Lower leg skin (tissue), 4 donors: ENCODE measurements at regions not wholly inside any gene's neighbourhood (a gene's known extent, or its start where the extent isn't known, plus 50 kb on each side); places are given as distances from the start of the nearest gene placed in this dataset.

ENCODE experiments used
- DNase-seq, 2 donors: peaks; one replicate each; pipeline ENCODE4 v3.0.0-alpha.2; 2019; ENCODE audit warnings: low spot score in 2 of 2
- H3K4me3 ChIP-seq: fragments of 200-600 bp; sonication (generic); 2 replicates; pipeline ENCODE4 v1.5.1; 2017; ENCODE audit warnings: mild to moderate bottlenecking, low read depth; ENCODE audit not compliant: poor library complexity, severe bottlenecking
- POLR2A ChIP-seq, 2 donors: fragments of 450-650 bp; IDR thresholded peaks; one replicate each; pipeline ENCODE4 v1.6.1; 2016 to 2017; ENCODE audit warnings: antibody characterized with exemption in 2 of 2, mild to moderate bottlenecking in 1 of 2, moderate library complexity in 1 of 2
- WGBS, 2 donors: methylation state at CpG; one replicate each; pipeline ENCODE4 v1.1.5; 2018; 5-methylcytosine and 5-hydroxymethylcytosine counted together
- intact Hi-C: fragments of 100-400 bp; cut with DNase I; formaldehyde crosslinking; loops from one replicate; pipeline ENCODE4 v1.15.0; 2023; ENCODE audit warnings: low total_unique reads
- TF ChIP-seq, protein P1 (sequence below), 3 donors: fragments of 450-650 bp; IDR thresholded peaks; one replicate each; pipeline ENCODE4 v1.5.1; 2016; ENCODE audit warnings: antibody characterized with exemption in 3 of 3, mild to moderate bottlenecking in 3 of 3, moderate library complexity in 2 of 3

DNA sequence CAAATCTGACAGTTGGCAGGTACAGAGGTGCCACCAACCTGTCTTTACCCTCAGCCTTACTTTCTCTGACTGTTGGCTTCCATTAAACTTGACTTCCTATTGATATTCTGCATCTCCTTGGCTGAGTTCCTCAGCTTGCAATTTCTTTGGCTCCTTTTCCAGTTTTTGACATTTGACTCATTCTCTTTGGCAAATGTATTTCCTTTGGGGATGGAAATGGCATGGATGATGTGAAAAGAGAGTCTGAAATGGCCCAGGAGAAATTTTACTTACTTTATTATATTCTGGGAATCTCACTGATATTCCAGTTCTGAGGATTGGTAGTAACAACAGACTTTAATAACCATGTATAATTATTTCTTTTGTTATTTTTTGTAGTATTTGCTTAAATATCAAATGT, 255.2 kb downstream of the CD109 start:
- intact Hi-C loops, result no loop called here
- no peak for TF ChIP-seq POLR2A (IDR thresholded peaks at IDR 0.05)
- TF ChIP-seq, protein P1, sequence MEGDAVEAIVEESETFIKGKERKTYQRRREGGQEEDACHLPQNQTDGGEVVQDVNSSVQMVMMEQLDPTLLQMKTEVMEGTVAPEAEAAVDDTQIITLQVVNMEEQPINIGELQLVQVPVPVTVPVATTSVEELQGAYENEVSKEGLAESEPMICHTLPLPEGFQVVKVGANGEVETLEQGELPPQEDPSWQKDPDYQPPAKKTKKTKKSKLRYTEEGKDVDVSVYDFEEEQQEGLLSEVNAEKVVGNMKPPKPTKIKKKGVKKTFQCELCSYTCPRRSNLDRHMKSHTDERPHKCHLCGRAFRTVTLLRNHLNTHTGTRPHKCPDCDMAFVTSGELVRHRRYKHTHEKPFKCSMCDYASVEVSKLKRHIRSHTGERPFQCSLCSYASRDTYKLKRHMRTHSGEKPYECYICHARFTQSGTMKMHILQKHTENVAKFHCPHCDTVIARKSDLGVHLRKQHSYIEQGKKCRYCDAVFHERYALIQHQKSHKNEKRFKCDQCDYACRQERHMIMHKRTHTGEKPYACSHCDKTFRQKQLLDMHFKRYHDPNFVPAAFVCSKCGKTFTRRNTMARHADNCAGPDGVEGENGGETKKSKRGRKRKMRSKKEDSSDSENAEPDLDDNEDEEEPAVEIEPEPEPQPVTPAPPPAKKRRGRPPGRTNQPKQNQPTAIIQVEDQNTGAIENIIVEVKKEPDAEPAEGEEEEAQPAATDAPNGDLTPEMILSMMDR (IDR thresholded peaks at IDR 0.05), result no peak
- H3K4me3 ChIP-seq, result no peak overlapping the region
- DNase-seq, result no peak

DNA sequence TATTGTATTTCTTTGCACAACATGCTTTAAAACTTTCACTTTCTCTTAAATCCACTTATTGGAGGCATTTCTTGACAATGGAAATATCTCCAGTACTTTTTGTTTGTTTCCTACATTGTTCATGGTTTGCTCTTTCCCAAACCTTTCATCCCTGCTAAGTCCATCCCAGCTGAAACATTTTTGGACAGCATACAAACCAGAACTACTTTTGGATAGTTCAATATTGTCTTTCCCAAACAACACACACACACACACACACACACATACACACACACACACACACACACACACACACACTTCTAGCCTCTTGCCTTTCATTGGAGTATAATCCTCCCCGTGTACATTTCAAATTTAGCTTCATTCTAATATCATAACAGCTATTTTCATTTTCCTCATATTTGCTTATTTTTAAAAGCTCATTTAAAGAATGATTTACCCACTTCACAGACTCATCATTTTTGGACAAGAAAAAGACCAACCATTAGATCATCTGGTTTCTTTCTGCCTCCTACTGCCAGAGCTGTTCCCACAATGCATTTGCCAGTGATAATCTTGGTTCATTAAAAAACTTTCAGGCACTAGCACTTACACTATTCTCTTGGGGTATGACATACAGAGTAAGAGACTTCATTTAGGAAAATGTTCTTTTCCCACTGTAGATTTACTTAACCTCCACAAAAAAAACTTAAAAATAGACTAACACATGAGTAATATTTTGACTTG, 248.1 kb downstream of the CD109 start:
- 61 to 65% methylated on average over 1 of the region's 1 CpG for WGBS, 2 donors
- intact Hi-C loops, result no loop called here
- no peak overlapping the region for H3K4me3 ChIP-seq
- TF ChIP-seq, protein P1 (IDR thresholded peaks at IDR 0.05), result no peak
- DNase-seq, result no peak

DNA sequence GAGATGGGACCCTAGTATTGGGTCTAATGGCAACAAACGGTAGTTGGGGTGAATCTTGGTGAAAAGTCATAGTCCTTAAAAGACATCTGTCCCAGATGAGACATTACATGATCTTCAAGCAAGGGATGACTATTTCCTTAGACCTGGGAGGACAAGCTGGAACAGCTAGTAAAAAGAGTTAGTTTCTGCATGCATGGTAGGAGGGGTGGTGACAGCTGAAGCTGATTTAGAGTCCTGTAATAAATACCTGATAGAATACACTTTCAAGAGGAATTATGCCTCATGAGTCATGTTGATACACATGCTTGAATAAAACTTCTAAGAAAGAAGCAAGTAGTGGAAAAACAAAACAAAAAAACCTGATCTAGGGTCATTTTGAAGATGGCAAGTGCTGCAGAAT, 247.4 kb downstream of the CD109 start:
- TF ChIP-seq, protein P1 (IDR thresholded peaks at IDR 0.05), result no peak
- TF ChIP-seq POLR2A (IDR thresholded peaks at IDR 0.05), result no peak
- no peak for DNase-seq
- no peak overlapping the region for H3K4me3 ChIP-seq
- intact Hi-C loops, result no loop called here
- WGBS, 2 donors, result 53 to 68% methylated on average over 1 of the region's 1 CpG

DNA sequence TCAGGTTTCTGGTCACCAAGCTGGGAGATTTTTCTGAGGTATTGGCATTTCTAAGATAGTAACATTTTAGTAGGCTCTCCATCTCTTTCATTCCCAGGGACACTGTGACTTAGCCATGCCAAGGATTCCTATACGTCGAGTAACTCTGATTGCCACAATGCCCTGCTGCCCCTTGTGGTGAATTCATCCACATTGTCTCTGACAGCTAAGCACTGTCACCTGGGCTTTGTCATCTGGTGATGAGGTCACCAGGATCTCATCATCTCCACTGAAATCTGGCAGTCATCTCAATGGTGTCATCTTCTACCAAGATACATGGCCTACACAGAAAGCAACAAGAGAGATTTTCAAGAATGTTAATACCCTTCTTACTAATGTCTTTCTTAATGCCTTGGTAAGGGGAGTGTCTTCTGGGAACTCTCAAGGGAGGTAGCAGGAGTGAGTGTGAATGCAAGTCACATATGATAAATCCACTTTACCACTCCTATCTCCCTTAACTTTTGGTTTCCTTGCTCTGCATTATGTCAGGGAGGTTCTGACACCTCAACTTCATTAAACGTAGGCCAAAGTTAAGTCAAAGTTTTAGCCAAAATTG, 246.7 kb downstream of the CD109 start:
- intact Hi-C loops, result no loop called here
- H3K4me3 ChIP-seq, result no peak overlapping the region
- WGBS, 2 donors, result 91 to 97% methylated on average over 3 of the region's 3 CpGs
- no peak for DNase-seq
- TF ChIP-seq, protein P1 (IDR thresholded peaks at IDR 0.05), result no peak
- no peak for TF ChIP-seq POLR2A (IDR thresholded peaks at IDR 0.05)

DNA sequence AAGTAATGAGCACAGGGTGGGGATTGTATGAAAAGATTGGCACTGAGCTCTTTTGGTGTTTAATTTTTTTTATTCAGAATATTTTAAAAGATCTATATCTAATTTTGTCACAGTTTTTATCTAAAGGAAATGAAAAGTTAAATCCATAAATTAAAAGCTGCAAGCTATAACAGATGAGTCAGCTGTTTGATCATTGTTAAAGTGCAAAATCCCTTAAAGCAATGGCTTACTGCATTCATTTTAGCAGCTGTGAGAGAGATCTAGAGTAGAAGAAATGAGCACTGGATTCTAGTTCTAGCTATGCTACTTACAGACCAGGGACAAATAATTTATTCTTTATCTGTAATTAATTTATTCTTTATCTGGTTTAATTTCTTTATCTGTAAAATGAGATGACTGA, 245.9 kb downstream of the CD109 start:
- no peak for TF ChIP-seq POLR2A (IDR thresholded peaks at IDR 0.05)
- TF ChIP-seq, protein P1 (IDR thresholded peaks at IDR 0.05), result no peak
- DNase-seq, result no peak
- intact Hi-C loops, result no loop called here
- H3K4me3 ChIP-seq, result no peak overlapping the region

DNA sequence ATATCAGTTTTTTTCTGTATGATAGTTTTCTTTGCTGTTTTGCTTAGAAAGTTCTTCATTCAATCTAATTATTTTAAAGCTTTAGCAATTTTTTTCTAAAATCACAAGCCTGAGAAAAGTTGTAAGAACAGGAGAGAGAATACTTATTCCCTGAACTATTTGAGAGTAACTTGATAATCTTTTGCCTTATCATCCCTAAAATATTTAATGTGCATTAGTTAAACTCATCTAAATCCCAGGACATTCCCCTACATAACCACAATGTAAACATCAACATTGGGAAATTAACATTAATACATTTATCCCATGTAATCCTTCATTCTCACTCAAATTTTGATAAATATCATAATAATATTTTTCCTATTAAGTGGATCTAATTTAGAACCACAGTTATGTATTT, 241.8 kb downstream of the CD109 start:
- H3K4me3 ChIP-seq, result no peak overlapping the region
- no peak for TF ChIP-seq POLR2A (IDR thresholded peaks at IDR 0.05)
- TF ChIP-seq, protein P1 (IDR thresholded peaks at IDR 0.05), result no peak
- DNase-seq, result no peak
- intact Hi-C loops, result no loop called here
